ENCODE measurements at regions not wholly inside any gene's neighbourhood (a gene's known extent, or its start where the extent isn't known, plus 50 kb on each side); places are given as distances from the start of the nearest gene placed in this dataset.

DNA sequence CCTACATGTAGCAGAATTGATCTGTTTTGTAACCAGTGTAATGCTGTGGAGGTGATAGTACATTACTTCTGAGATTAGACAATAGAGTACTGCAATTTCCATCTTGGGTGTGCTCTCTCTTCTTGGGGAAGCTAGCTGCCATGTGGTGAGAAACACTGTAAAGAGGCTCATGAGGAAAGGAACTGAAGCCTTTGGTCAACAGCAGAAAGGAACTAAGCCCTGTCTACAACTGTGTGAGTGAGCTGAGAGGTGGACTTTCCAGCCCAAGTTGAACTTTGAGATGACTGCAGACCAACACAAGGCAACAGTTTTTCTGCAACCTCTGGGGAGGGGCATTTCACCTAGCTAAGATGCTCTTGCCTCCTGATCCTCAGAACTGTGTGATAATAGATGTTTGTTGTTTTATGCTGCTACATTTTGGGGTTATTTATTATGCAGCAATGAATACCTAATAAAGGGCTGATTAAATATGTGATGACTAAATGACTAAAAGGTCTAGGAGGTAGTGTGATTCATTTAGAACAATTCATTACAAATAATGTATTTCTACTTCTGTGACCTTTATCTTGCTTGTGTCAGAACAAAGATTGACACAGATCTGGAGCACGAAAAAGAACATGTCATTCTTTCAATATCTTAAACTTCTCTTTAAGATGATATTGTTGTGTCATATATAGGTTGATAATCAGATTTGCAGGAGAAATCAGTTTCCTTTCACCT is 121.6 kb upstream of the THRB start (continued):
- TF ChIP-seq YY1 (IDR thresholded peaks at IDR 0.05; ENCODE audit: low read depth, low read length): no peak
- TF ChIP-seq SIRT6 (IDR thresholded peaks at IDR 0.05; ENCODE audit: low read length): no peak
- TF ChIP-seq RAD21 (IDR thresholded peaks at IDR 0.05 in 1 of 2, conservative IDR thresholded peaks at IDR 0.05 in 1 of 2; ENCODE audit: low read depth in 2 of 2, low read length in 2 of 2): no peak
- TF ChIP-seq, protein P1, sequence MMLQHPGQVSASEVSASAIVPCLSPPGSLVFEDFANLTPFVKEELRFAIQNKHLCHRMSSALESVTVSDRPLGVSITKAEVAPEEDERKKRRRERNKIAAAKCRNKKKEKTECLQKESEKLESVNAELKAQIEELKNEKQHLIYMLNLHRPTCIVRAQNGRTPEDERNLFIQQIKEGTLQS (IDR thresholded peaks at IDR 0.05; ENCODE audit: insufficient read depth, low read depth, low read length): no peak
- no peak for TF ChIP-seq KDM4A (IDR thresholded peaks at IDR 0.05; ENCODE audit: low read depth, low read length, severe bottlenecking)

Data from H1 (cell line).